GM19467 (cell line): ENCODE measurements at regions not wholly inside any gene's neighbourhood (a gene's known extent, or its start where the extent isn't known, plus 50 kb on each side); places are given as distances from the start of the nearest gene placed in this dataset.

Experiments used
- ATAC-seq: cut with Tn5 transposase; IDR thresholded peaks from one replicate; pipeline ENCODE4 v1.9.1; 2021; ENCODE audit warnings: mild to moderate bottlenecking, moderate library complexity; ENCODE audit not compliant: unreplicated experiment

- ATAC-seq = no peak
These were observed 86.7 kb upstream of the IQSEC1 start for GRCh38 chr3:13159890-13160289.

- no peak for ATAC-seq
These were observed 85.6 kb upstream of the IQSEC1 start for GRCh38 chr3:13158871-13159270.

GRCh38 chr3:13158408-13158807 lies 85.2 kb upstream of the IQSEC1 start:
- ATAC-seq = no peak

DNA sequence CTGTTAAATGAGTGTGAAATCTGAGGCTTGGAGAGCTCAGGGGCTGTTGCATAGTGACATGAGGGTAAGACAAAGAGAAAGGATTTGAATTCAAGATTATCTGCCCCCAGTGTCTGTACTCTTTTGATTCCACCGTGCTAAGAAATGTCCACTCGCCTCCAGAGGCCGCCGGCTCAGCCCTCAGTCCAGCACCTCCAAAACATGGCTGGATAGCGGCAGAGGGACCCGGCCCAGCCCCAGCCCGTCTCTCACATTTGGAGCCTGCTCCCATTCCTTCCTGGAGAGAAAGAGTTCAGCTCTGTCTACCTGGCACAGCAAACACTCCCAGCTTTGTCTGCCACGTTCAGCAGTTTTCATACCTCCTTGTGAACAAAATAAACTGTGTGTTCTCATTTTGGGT lies 84.8 kb upstream of the IQSEC1 start:
- no peak for ATAC-seq

DNA sequence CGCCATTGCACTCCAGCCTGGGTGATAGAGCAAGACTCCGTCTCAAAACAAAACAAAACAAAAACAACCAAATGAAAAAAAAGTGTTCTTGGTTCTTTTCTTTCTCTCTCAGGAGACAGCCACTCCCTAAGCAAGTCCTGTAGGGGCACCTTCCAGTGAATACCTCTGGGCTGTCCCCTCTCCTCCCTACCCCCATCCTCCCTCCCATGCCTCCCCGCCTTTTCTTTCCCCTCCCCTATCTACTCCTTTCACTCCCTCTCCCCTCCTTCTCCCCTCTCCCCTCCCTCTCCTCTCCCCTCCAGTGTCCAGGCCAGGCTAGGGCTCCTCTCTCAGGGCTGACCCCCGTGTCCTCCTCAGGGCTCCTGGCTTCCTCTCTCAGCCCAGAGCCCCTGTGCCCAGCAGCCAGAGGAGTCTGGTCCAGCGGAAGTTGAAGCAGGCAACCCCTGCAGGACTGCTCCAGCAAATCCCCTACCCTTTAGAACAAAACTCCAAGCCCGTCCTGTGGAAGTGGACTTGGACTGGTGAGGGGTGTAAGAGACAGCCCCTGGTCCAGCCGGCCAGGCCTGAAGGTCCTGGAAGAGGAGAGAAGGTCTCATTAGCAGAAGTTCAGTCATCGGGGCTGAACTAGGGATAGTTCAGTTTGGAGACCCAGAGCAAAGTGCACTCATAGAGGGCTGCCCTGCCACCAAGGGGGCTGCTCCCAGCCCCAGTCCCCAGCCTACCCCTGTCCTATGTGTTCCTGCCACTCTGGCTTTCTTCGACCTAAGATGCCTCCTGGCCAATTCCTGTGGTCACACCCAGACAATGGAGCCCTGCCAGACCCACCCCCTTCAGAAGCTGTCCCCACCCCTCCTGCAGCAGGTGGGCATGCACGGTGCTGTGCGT lies 79.8 kb upstream of the IQSEC1 start:
- no peak for ATAC-seq

- no peak for ATAC-seq
These were observed 77.4 kb upstream of the IQSEC1 start for GRCh38 chr3:13150624-13151023.

DNA sequence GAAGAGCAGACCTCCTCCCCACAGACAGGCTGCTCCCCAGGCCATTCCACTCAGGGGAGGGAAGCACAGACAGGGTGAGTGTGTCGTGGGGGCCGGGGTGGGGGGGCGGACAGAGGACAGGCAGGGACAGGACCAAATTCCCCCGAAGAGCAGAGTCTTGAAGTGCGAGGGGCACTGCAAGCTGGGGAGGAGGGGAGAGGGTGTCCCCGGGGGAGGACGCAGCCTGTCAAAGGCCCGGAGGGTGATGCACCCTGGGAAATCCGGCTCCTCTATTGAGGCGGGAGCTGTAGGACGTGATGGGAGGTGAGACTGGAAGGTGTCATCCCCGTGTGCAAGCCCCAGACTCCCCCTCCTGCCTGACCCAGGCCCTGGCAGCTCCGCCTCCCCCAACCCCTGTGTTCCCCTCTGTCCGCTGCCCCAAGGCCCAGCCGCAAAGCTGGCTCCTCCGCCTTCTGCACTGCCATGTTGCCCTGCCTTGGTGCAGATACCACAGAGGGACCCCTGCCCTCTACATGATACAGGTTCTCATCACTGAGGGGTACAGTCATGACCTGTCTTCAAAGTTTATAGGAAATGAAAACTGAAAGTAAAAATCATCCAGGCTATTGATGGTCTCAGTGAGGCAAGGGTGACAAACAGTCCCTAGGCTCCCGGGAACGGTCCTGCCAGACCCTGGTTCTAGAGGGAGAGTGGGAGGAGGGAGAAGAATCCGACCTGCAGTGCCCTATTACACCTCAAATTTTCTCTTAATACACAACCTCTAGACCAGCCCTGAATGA lies 76.3 kb upstream of the IQSEC1 start:
- ATAC-seq = no peak

- ATAC-seq = no peak
These were observed 75.5 kb upstream of the IQSEC1 start for GRCh38 chr3:13148561-13149329.

- no peak for ATAC-seq
These were observed 74.9 kb upstream of the IQSEC1 start for GRCh38 chr3:13148126-13148525.

DNA sequence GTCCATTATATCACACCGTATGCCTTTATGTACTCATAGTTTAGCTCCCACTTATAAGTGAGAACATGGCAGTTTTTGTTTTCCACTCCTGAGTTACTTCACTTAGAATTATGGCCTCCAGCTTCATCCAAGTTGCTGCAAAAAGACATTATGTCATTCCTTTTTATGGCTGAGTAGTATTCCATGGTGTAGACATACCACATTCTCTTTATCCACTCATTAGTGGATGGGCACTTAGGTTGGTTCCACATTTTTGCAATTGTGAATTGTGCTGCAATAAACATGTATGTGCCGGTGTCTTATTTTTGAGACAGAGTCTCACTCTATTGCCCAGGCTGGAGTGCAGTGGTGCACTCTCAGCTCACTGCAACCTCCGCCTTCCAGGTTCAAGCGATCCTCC lies 74.1 kb upstream of the IQSEC1 start:
- no peak for ATAC-seq

GRCh38 chr3:13146643-13147143 lies 73.5 kb upstream of the IQSEC1 start:
- no peak for ATAC-seq

GRCh38 chr3:13145826-13146642 lies 72.8 kb upstream of the IQSEC1 start:
- ATAC-seq = no peak

GRCh38 chr3:13145131-13145825 lies 72.0 kb upstream of the IQSEC1 start:
- ATAC-seq = no peak

- no peak for ATAC-seq
These were observed 71.2 kb upstream of the IQSEC1 start for GRCh38 chr3:13144163-13145023.

- no peak for ATAC-seq
These were observed 70.3 kb upstream of the IQSEC1 start for GRCh38 chr3:13143381-13144004.

GRCh38 chr3:13142552-13143380 lies 69.5 kb upstream of the IQSEC1 start:
- ATAC-seq = no peak

DNA sequence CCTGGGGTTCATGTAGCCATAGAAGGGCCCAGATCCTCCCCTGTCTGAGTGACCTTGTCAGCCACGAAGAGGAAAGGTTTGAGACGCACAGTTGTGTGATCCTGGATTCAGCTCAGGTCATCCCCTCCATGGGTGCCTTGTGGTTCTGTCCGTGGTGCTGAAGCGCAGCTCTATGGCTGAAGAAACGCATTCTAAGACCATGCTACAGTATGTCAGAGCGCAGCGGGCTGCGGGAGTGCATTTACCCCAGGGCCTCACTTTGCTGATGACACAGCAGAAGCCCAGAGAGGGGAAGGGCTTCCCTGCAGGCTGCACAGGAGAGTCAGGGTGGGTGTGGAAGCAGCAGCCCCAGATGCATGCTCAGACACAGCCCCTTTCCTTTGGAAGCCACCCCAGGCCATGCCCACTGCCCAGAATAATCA lies 68.8 kb upstream of the IQSEC1 start:
- no peak for ATAC-seq
